ENCODE measurements at regions not wholly inside any gene's neighbourhood (a gene's known extent, or its start where the extent isn't known, plus 50 kb on each side); places are given as distances from the start of the nearest gene placed in this dataset.
"Not testable (repeated sequence)": the region's sequence is repeated elsewhere in the genome, so short reads cannot be mapped to it uniquely, and the experiment has no call there.

- no peak for DNase-seq (ENCODE audit: low read depth in 2 of 2)
Measured at GRCh38 chr13:50274181-50274580, 258.9 kb downstream of the KCNRG start.

GRCh38 chr13:50275392-50276063 lies 260.3 kb downstream of the KCNRG start:
- DNase-seq (ENCODE audit: low read depth in 2 of 2): no peak

- no peak for DNase-seq (ENCODE audit: low read depth in 2 of 2)
Measured at GRCh38 chr13:50276550-50276949, 261.3 kb downstream of the KCNRG start.

GRCh38 chr13:50277127-50277526 lies 261.9 kb downstream of the KCNRG start:
- DNase-seq (ENCODE audit: low read depth in 2 of 2): no peak

- no peak for DNase-seq (ENCODE audit: low read depth in 2 of 2)
Measured at GRCh38 chr13:50277906-50278305, 262.7 kb downstream of the KCNRG start.

- DNase-seq (ENCODE audit: low read depth in 2 of 2): no peak
Measured at GRCh38 chr13:50280441-50280937, 265.2 kb downstream of the KCNRG start.

- DNase-seq (ENCODE audit: low read depth in 2 of 2): no peak
Measured at GRCh38 chr13:50282016-50282415, 266.8 kb downstream of the KCNRG start.

- DNase-seq (ENCODE audit: low read depth in 2 of 2): no peak
Measured at GRCh38 chr13:50283017-50283416, 267.8 kb downstream of the KCNRG start.

GRCh38 chr13:50284540-50284939 lies 269.3 kb downstream of the KCNRG start:
- no peak for DNase-seq (ENCODE audit: low read depth in 2 of 2)

GRCh38 chr13:50285283-50285682 lies 270.0 kb downstream of the KCNRG start:
- DNase-seq (ENCODE audit: low read depth in 2 of 2): no peak

GRCh38 chr13:50286324-50286723 lies 271.1 kb downstream of the KCNRG start:
- no peak for DNase-seq (ENCODE audit: low read depth in 2 of 2)

- DNase-seq (ENCODE audit: low read depth in 2 of 2): no peak
Measured at GRCh38 chr13:50290186-50290585, 274.9 kb downstream of the KCNRG start.

- no peak for DNase-seq (ENCODE audit: low read depth in 2 of 2)
Measured at GRCh38 chr13:50291611-50292010, 276.4 kb downstream of the KCNRG start.

- DNase-seq (ENCODE audit: low read depth in 2 of 2): no peak
Measured at GRCh38 chr13:50292081-50292480, 276.8 kb downstream of the KCNRG start.

GRCh38 chr13:50294425-50294824 lies 279.2 kb downstream of the KCNRG start:
- DNase-seq (ENCODE audit: low read depth in 2 of 2): not testable (repeated sequence)

- no peak for DNase-seq (ENCODE audit: low read depth in 2 of 2)
Measured at GRCh38 chr13:50299546-50300249, 284.5 kb downstream of the KCNRG start.

- DNase-seq (ENCODE audit: low read depth in 2 of 2): no peak
Measured at GRCh38 chr13:50303963-50304721, 288.9 kb downstream of the KCNRG start.

- no peak for DNase-seq (ENCODE audit: low read depth in 2 of 2)
Measured at GRCh38 chr13:50306156-50306555, 290.9 kb downstream of the KCNRG start.

- DNase-seq (ENCODE audit: low read depth in 2 of 2): no peak
Measured at GRCh38 chr13:50309318-50309717, 294.1 kb downstream of the KCNRG start.

- DNase-seq (ENCODE audit: low read depth in 2 of 2): no peak
Measured at GRCh38 chr13:50309882-50310594, 294.8 kb downstream of the KCNRG start.

GRCh38 chr13:50310734-50311133 lies 295.5 kb downstream of the KCNRG start:
- DNase-seq (ENCODE audit: low read depth in 2 of 2): no peak

GRCh38 chr13:50318887-50319286 lies 303.6 kb downstream of the KCNRG start:
- no peak for DNase-seq (ENCODE audit: low read depth in 2 of 2)
